ENCODE measurements at regions not wholly inside any gene's neighbourhood (a gene's known extent, or its start where the extent isn't known, plus 50 kb on each side); places are given as distances from the start of the nearest gene placed in this dataset.

DNA sequence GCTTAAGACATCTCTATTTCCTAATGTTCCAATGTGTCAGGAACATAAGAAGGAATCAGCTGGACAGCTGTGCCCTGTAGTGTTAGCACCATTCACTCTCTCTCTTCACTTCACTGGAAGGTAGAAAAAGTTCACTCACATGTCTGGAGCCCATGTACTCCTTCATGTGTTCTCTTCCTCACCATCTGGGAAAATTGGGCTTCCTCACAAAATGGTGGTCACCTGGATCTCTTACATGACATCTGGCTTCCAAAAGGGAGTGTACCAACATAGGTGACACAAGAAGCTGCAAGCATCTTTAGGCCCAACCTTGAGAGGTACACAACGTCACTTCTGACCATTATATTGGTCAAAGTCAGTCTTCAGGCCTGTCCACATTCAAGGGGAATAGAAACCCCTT lies 882.6 kb downstream of the LTN1 start:
- TF ChIP-seq CTCF (IDR thresholded peaks at IDR 0.05), result no peak
- TF ChIP-seq EP300 (IDR thresholded peaks at IDR 0.05), result no peak
- no peak for TF ChIP-seq POLR2A (IDR thresholded peaks at IDR 0.05)
- TF ChIP-seq POLR2AphosphoS5 (IDR thresholded peaks at IDR 0.05), result no peak
